ENCODE measurements at regions not wholly inside any gene's neighbourhood (a gene's known extent, or its start where the extent isn't known, plus 50 kb on each side); places are given as distances from the start of the nearest gene placed in this dataset.

GRCh38 chr2:184206045-184206444, 392.3 kb upstream of the ZNF804A start:
- Mint-ChIP-seq H3K36me3 (ENCODE audit: insufficient read depth) (no peaks in the 10 kb centered on the region), H3K27me3 (no peaks in the 10 kb centered on the region), H3K4me1 (ENCODE audit: low read depth) (no peaks in the 10 kb centered on the region), H3K9me3 (ENCODE audit: low read depth) (no peaks in the 10 kb centered on the region), H3K27ac (no peak overlapping the region), H3K4me3 (ENCODE audit: low read depth) (no peak overlapping the region)
- DNase-seq (ENCODE audit: low spot score, unreplicated experiment): no peak
- no peak for TF ChIP-seq CTCF (IDR thresholded peaks at IDR 0.05; ENCODE audit: unreplicated experiment)

DNA sequence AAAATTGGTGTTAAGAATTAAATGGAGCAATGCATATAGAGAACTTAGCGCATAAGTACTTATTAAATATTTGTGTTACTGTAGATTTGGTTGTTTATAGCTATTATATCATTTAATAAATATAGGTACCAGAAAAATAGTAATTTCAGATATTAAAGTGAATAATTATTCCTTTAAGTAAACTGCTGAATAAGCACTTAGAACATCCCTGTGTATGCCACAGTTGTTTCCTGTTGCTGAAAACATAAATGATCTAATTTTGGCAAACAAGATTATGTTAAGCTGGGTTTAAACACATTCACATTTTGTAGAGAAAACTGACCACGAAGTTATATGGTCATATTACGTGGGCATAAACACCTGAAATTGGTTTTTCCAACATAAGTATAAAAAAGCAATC, 388.0 kb upstream of the ZNF804A start:
- no peak overlapping the region for H3K4me3 Mint-ChIP-seq (ENCODE audit: low read depth)
- H3K27me3 Mint-ChIP-seq: no peaks in the 10 kb centered on the region
- H3K4me1 Mint-ChIP-seq (ENCODE audit: low read depth): no peaks in the 10 kb centered on the region
- no peak overlapping the region for H3K27ac Mint-ChIP-seq
- no peaks in the 10 kb centered on the region for H3K36me3 Mint-ChIP-seq (ENCODE audit: insufficient read depth)
- peaks cover 6% of the 10 kb centered on the region for H3K9me3 Mint-ChIP-seq (ENCODE audit: low read depth)
- no peak for DNase-seq (ENCODE audit: low spot score, unreplicated experiment)
- TF ChIP-seq CTCF (IDR thresholded peaks at IDR 0.05; ENCODE audit: unreplicated experiment): no peak

DNA sequence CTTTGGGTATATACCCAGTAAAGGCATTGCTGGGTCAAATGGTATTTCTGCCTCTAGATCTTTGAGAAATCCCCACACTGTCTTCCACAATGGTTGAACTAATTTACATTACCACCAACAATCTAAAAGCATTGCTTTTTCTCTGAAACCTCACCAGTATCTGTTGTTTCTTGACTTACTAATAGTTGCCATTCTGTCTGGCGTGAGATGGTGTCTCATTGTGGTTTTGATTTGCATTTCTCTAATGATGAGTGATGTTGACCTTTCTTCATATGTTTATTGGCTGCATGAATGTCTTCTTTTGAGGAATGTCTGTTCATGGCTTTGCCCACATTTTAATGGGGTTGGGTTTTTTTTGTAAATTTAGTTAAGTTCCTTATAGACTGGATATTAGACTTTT, 382.6 kb upstream of the ZNF804A start:
- no peaks in the 10 kb centered on the region for H3K27me3 Mint-ChIP-seq
- no peaks in the 10 kb centered on the region for H3K36me3 Mint-ChIP-seq (ENCODE audit: insufficient read depth)
- no peak overlapping the region for H3K4me3 Mint-ChIP-seq (ENCODE audit: low read depth)
- H3K27ac Mint-ChIP-seq: no peak overlapping the region
- H3K9me3 Mint-ChIP-seq (ENCODE audit: low read depth): peaks cover 16% of the 10 kb centered on the region
- no peak for TF ChIP-seq CTCF (IDR thresholded peaks at IDR 0.05; ENCODE audit: unreplicated experiment)
- no peaks in the 10 kb centered on the region for H3K4me1 Mint-ChIP-seq (ENCODE audit: low read depth)
- DNase-seq (ENCODE audit: low spot score, unreplicated experiment): no peak

- no peak for TF ChIP-seq CTCF (IDR thresholded peaks at IDR 0.05; ENCODE audit: unreplicated experiment)
- H3K27ac Mint-ChIP-seq: no peak overlapping the region
- H3K9me3 Mint-ChIP-seq (ENCODE audit: low read depth): no peaks in the 10 kb centered on the region
- no peak overlapping the region for H3K4me3 Mint-ChIP-seq (ENCODE audit: low read depth)
- H3K27me3 Mint-ChIP-seq: no peaks in the 10 kb centered on the region
- no peak for DNase-seq (ENCODE audit: low spot score, unreplicated experiment)
- no peaks in the 10 kb centered on the region for H3K4me1 Mint-ChIP-seq (ENCODE audit: low read depth)
- no peaks in the 10 kb centered on the region for H3K36me3 Mint-ChIP-seq (ENCODE audit: insufficient read depth)
These were observed 341.7 kb upstream of the ZNF804A start for GRCh38 chr2:184256611-184257010.

GRCh38 chr2:184261331-184261730, 337.0 kb upstream of the ZNF804A start:
- DNase-seq (ENCODE audit: low spot score, unreplicated experiment): no peak
- H3K4me1 Mint-ChIP-seq (ENCODE audit: low read depth): no peaks in the 10 kb centered on the region
- H3K4me3 Mint-ChIP-seq (ENCODE audit: low read depth): no peak overlapping the region
- TF ChIP-seq CTCF (IDR thresholded peaks at IDR 0.05; ENCODE audit: unreplicated experiment): no peak
- no peak overlapping the region for H3K27ac Mint-ChIP-seq
- no peaks in the 10 kb centered on the region for H3K9me3 Mint-ChIP-seq (ENCODE audit: low read depth)
- H3K27me3 Mint-ChIP-seq: no peaks in the 10 kb centered on the region
- H3K36me3 Mint-ChIP-seq (ENCODE audit: insufficient read depth): no peaks in the 10 kb centered on the region

All from progenitor cell of endocrine pancreas (in vitro differentiated cells).